Putamen (tissue), 1 donor: ENCODE measurements at regions not wholly inside any gene's neighbourhood (a gene's known extent, or its start where the extent isn't known, plus 50 kb on each side); places are given as distances from the start of the nearest gene placed in this dataset.
"Not testable (repeated sequence)": the region's sequence is repeated elsewhere in the genome, so short reads cannot be mapped to it uniquely, and the experiment has no call there.

Experiments
- DNase-seq: peaks from one replicate; pipeline ENCODE4 v3.0.0-alpha.2; 2016; ENCODE audit warnings: low spot score

- no peak for DNase-seq
Measured at GRCh38 chr6:19892260-19892659, 55.1 kb downstream of the ID4 start.

- no peak for DNase-seq
Measured at GRCh38 chr6:19895866-19896692, 58.9 kb downstream of the ID4 start.

GRCh38 chr6:19896693-19897010, 59.5 kb downstream of the ID4 start:
- no peak for DNase-seq

GRCh38 chr6:19898141-19898740, 61.1 kb downstream of the ID4 start:
- no peak for DNase-seq

GRCh38 chr6:19902201-19902600, 65.0 kb downstream of the ID4 start:
- DNase-seq = no peak

GRCh38 chr6:19904408-19904807, 67.2 kb downstream of the ID4 start:
- DNase-seq = not testable (repeated sequence)

- DNase-seq = no peak
Measured at GRCh38 chr6:19905584-19905983, 68.4 kb downstream of the ID4 start.

GRCh38 chr6:19906171-19906570, 69.0 kb downstream of the ID4 start:
- no peak for DNase-seq

- no peak for DNase-seq
Measured at GRCh38 chr6:19911223-19911622, 74.1 kb downstream of the ID4 start.

- DNase-seq = no peak
Measured at GRCh38 chr6:19918436-19918835, 81.3 kb downstream of the ID4 start.

- DNase-seq = no peak
Measured at GRCh38 chr6:19921786-19922185, 84.6 kb downstream of the ID4 start.

GRCh38 chr6:19925533-19925932, 88.4 kb downstream of the ID4 start:
- no peak for DNase-seq

- no peak for DNase-seq
Measured at GRCh38 chr6:19928461-19928860, 91.3 kb downstream of the ID4 start.

GRCh38 chr6:19929312-19929711, 92.1 kb downstream of the ID4 start:
- no peak for DNase-seq

- no peak for DNase-seq
Measured at GRCh38 chr6:19934996-19935591, 97.9 kb downstream of the ID4 start.

GRCh38 chr6:19939321-19939720, 102.2 kb downstream of the ID4 start:
- not testable (repeated sequence) for DNase-seq

- not testable (repeated sequence) for DNase-seq
Measured at GRCh38 chr6:19939926-19940325, 102.8 kb downstream of the ID4 start.

GRCh38 chr6:19943042-19943441, 105.9 kb downstream of the ID4 start:
- no peak for DNase-seq

GRCh38 chr6:19945843-19946358, 108.7 kb downstream of the ID4 start:
- DNase-seq = no peak

GRCh38 chr6:19949155-19949554, 112.0 kb downstream of the ID4 start:
- DNase-seq = no peak

- no peak for DNase-seq
Measured at GRCh38 chr6:19964115-19964514, 126.9 kb downstream of the ID4 start.

GRCh38 chr6:19968201-19968600, 131.0 kb downstream of the ID4 start:
- DNase-seq = no peak

GRCh38 chr6:19972221-19972620, 135.1 kb downstream of the ID4 start:
- DNase-seq = no peak
